HG03565 (cell line): ENCODE measurements at regions not wholly inside any gene's neighbourhood (a gene's known extent, or its start where the extent isn't known, plus 50 kb on each side); places are given as distances from the start of the nearest gene placed in this dataset.

Experiments
- ATAC-seq: cut with Tn5 transposase; IDR thresholded peaks from one replicate; pipeline ENCODE4 v1.9.1; 2021; ENCODE audit warnings: mild to moderate bottlenecking, moderate library complexity; ENCODE audit not compliant: unreplicated experiment

- ATAC-seq: no peak
These were observed 113.4 kb upstream of the LIMCH1 start for GRCh38 chr4:41424522-41424921.

GRCh38 chr4:41425650-41426049 is 112.3 kb upstream of the LIMCH1 start:
- ATAC-seq: no peak

DNA sequence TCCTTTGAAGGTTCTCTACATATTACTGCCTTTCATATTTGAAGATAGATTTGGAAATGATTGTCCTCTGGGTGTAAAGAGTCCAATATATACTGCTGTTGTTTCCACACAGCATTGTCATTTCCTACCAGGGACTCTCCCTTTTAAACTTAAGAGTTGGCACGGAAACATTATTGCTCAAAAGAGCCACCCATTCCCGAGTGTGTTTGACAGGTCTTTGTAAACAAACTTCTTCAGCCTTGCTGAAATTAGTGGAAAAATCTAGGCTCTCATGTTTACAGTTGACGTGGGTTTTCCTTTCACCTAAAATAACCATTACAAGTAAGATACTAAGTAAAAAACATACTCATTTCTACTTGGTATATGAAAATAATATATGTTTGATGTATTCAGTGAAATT is 111.4 kb upstream of the LIMCH1 start:
- ATAC-seq: no peak

DNA sequence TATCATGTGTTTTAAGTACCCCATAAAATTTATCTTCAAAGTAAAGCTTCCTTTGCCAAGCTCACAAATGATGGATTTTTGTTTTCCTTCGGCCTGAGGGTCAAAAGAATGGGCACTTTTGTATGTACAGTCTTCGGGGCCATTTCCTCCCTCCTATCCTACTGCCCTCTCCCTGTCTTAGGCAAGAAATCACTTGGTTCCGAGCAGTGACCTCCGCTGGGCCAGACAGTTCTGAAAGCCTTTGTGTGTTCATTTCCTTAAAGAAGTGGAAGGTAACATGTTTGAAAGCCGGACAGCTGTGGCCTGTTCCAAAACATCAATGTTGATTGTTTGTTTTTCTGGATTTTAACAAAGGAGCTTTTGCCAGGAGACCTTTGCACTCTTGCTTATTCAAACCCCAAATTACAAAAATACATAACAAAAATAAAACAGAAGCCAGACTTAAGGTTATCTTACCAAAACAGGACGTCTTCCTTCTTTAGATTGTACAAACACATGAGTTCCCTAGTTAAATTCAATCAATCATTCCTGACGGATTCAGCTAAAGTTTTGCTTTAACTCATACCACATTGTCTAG is 110.6 kb upstream of the LIMCH1 start:
- no peak for ATAC-seq

DNA sequence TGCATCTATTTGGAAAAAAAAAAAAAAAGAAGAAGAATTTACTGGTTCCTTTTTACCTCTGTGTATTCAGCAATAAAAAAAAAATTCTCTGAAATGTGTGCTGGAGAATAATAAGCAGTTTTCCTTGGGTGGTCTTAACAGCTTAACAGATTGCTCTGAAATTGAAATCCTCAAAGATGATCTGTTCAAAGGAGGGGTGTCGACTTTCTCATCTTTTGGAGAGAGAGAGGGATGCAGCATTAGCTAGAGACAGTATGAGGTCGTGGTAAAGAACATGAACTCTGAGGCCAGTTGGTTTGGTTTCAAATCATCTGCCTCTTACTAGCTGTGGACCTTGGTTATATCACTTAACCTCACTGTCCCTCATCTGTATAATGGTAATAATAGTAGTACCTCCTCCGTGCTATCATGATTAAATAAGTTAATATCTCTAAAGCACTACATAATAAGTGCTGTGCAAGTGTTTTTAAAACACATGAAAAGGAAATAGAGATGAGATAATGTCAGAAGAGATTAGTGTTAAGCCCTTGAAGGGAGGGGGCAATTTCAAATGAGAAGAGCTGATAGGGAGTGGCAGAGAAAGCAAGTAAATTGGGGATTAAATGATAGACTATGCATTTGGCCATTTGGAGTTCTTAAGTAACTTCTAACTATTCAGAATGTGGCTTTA is 109.9 kb upstream of the LIMCH1 start:
- no peak for ATAC-seq

GRCh38 chr4:41428601-41429279 is 109.2 kb upstream of the LIMCH1 start:
- ATAC-seq: no peak

- ATAC-seq: no peak
These were observed 108.7 kb upstream of the LIMCH1 start for GRCh38 chr4:41429280-41429669.

DNA sequence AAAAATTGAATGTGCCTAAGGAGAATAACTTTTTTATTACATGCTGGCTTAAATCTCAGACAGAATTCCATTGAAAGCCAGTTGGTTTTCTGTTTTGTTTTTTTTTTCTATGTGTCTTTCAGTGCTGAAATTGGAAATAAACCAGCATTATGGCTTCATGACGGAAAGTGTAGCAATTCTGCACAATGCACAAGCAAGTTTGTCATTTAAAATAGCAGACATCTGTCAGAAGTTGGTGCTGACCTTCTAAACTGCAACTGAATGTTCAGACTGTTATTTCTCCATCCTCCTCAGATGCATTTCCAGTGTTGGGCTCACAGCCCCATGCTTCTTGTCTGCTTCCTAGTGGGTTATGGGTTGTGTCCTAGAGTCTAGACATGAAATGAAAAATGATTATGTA is 107.2 kb upstream of the LIMCH1 start:
- ATAC-seq: no peak

GRCh38 chr4:41431276-41431675 is 106.7 kb upstream of the LIMCH1 start:
- no peak for ATAC-seq

- ATAC-seq: no peak
These were observed 105.7 kb upstream of the LIMCH1 start for GRCh38 chr4:41432219-41432618.

- no peak for ATAC-seq
These were observed 105.1 kb upstream of the LIMCH1 start for GRCh38 chr4:41432881-41433280.

DNA sequence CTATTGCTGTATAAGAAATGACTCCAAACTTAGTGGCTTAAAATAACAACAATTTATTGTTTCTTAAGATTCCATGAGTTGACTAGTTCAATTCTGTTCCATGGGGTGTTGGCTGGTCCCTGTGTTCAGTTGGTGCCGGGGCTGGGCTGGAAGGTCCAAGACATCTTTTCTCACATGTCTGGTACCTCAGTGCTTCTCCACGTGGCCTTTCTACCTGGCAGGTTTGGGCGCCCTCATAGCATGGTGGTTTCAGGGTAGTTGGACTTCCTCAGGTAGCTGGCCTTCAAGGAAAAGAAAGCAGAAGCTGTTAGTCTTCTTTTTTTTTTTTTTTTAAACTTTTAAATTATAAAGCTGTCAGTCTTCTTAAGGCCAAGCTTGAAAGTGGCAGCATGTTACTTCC is 104.6 kb upstream of the LIMCH1 start:
- ATAC-seq: no peak

GRCh38 chr4:41435510-41435909 is 102.4 kb upstream of the LIMCH1 start:
- ATAC-seq: no peak

GRCh38 chr4:41436419-41436818 is 101.5 kb upstream of the LIMCH1 start:
- ATAC-seq: no peak

DNA sequence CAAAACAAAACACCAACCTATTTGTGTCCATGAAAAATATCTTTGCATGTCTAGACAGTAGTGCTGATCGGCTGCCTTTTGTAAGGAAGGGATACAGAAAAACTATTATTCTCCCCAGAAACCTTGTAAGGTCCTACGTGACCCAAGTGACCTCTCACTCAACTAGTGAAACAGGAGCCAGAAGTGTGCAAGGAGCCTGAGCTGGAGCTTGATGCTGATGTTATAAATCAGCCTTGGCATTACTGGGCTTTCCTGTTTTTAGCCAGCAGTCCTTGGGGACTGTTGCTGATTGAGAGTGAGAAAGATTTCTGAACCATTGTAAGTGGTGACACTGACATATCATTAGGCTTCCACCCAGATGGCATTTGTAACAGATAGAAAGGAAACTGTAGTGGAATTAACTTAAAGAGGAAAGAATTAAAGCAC is 100.8 kb upstream of the LIMCH1 start:
- ATAC-seq: peak; percentile 65

- ATAC-seq: no peak
These were observed 99.0 kb upstream of the LIMCH1 start for GRCh38 chr4:41438931-41439297.

GRCh38 chr4:41442810-41443209 is 95.1 kb upstream of the LIMCH1 start:
- no peak for ATAC-seq

DNA sequence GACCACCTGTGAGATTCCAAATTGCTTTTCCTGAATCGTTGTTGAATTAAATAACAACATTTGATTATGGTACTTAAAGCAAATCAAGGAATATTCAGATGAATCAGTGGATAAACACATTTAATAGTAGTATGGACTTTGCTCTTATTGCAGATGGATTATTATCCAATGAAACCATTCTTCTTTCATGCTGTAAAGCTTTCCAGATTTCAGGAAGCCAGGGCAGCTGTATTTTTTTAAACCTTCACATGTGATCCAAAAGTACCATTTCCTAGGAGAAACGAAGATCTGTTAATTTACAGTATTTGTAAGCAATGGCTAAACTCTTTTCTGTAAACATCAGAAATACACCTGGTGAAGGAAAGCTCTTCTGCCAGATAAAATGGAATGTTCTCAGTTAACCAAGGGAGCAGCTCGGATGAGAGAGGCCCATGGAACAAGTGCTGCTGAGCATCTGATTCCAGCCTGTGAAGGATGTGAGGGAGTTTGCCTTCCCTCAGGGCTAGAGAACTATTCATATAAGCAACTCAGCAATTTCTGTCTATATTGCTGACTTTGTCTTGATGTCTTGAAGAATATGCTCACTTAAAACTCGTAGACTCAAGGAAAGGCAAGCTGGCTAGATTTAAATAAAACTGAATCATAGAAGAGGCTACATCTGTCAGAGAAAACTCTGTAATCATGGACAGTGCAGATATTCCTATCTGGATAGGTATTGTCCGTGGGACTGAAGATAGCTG is 94.4 kb upstream of the LIMCH1 start:
- no peak for ATAC-seq

- no peak for ATAC-seq
These were observed 91.6 kb upstream of the LIMCH1 start for GRCh38 chr4:41446391-41446790.

DNA sequence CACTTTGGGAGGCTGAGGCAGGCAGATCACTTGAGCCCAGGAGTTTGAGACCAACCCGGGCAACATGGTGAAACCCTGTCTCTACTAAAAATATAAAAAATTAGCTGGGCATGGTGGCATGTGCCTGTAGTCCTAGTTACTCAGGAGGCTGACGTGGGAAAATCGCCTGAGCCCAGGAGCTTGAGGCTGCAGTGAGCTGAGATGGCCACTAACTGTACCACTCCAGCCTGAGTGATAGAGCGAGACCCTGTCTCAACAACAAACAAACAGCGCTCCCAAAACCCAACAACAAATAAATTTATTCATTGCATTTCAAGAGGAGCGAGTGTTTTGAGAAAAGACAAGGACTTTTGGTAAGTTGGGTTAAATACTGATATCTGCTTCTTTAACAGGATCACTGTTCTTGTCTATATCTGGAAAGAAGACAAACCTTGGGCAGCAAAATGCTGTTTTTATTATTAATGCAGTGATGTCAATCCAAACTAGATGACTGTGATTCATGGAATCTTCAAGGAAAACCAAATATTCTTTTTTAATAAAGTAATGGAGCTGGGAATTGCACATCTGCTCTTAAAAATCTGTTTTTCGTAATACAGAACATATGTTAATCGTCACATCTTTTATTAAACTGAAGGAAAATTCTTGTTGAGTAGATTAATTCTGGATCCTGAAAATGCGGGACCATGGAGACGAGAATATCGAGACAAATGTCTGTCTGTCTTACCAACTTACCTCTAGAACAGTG is 90.8 kb upstream of the LIMCH1 start:
- no peak for ATAC-seq

DNA sequence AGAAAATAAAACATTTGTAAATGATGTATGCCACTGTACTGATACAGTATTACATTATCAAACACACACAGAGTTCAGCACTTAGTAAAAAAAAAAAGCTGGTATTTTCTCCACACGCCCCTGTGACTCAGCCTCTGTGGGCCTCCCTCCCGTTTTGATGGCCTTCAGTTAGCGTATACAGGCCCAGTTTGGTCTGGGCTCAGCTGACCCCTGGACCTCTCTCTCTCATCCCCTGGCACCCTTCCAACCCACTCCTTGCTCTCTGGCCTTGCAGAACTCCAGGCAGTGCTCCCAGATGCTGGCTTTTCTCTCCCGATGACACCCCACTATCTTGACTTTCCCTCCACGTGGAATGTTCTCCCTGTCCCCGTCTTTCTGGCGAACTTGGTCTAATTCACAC is 89.0 kb upstream of the LIMCH1 start:
- ATAC-seq: no peak
